Right atrium auricular region (tissue), 2 donors: ENCODE measurements at regions not wholly inside any gene's neighbourhood (a gene's known extent, or its start where the extent isn't known, plus 50 kb on each side); places are given as distances from the start of the nearest gene placed in this dataset.

ENCODE experiments used
- DNase-seq: peaks from one replicate; pipeline ENCODE4 v3.0.0-alpha.2; 2019; ENCODE audit warnings: low spot score
- H3K27ac ChIP-seq, 2 donors: fragments of 200-600 bp; sonication (generic); 1 replicate in 1 of 2; 2 replicates in 1 of 2; pipeline ENCODE4 v1.5.1; 2016 to 2019
- H3K27me3 ChIP-seq, 2 donors: fragments of 200-600 bp; sonication (generic); one replicate each; pipeline versions ENCODE4 v1.5.1 to v1.6.0; 2017 to 2019
- H3K36me3 ChIP-seq: fragments of 200-600 bp; sonication (generic); one replicate; pipeline ENCODE4 v1.5.1; 2016
- H3K4me1 ChIP-seq, 2 donors: fragments of 200-600 bp; sonication (generic); one replicate each; pipeline versions ENCODE4 v1.5.1 to v1.6.0; 2017 to 2019
- H3K4me3 ChIP-seq, 2 donors: fragments of 200-600 bp; sonication (generic); 1 replicate in 1 of 2; 2 replicates in 1 of 2; pipeline ENCODE4 v1.5.1; 2017 to 2019; ENCODE audit warnings: mild to moderate bottlenecking in 1 of 2, moderate library complexity in 1 of 2
- H3K9me3 ChIP-seq, 2 donors: fragments of 200-600 bp; sonication (generic); one replicate each; pipeline ENCODE4 v1.5.1; 2019
- TF ChIP-seq, protein P1 (sequence below), 2 donors: fragments of 200-600 bp; sonication (generic); IDR thresholded peaks; one replicate each; pipeline ENCODE4 v1.5.1; 2019; ENCODE audit warnings: antibody characterized with exemption in 2 of 2

DNA sequence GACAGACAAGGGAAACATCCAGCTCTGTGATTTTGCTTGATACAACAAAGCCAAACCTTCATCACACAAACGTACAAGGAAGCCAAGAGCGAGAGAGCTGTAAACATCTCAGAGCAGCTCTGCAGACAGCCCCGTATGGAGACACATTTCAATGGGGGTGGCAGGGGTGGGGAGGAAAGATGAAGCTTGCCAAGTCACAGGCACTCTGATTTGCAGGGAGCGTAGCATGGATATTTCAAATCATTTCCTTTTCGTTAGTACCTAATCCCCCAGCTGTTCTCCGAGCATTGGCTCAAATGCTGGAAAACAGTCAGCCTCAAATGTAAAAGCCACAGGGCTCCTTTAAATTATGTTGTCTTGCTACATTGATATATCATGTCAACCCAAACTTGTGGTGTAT lies 458.9 kb upstream of the CADM1 start:
- DNase-seq = no peak
- peak overlapping the region in 1 of 2 donors; percentile 9 for H3K4me3 ChIP-seq
- peaks cover 0 to 29% of the 10 kb centered on the region in 2 donors for H3K4me1 ChIP-seq
- H3K36me3 ChIP-seq = no peaks in the 10 kb centered on the region
- TF ChIP-seq, protein P1, sequence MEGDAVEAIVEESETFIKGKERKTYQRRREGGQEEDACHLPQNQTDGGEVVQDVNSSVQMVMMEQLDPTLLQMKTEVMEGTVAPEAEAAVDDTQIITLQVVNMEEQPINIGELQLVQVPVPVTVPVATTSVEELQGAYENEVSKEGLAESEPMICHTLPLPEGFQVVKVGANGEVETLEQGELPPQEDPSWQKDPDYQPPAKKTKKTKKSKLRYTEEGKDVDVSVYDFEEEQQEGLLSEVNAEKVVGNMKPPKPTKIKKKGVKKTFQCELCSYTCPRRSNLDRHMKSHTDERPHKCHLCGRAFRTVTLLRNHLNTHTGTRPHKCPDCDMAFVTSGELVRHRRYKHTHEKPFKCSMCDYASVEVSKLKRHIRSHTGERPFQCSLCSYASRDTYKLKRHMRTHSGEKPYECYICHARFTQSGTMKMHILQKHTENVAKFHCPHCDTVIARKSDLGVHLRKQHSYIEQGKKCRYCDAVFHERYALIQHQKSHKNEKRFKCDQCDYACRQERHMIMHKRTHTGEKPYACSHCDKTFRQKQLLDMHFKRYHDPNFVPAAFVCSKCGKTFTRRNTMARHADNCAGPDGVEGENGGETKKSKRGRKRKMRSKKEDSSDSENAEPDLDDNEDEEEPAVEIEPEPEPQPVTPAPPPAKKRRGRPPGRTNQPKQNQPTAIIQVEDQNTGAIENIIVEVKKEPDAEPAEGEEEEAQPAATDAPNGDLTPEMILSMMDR (IDR thresholded peaks at IDR 0.05) = no peak
- H3K9me3 ChIP-seq = no peaks in the 10 kb centered on the region
- H3K27me3 ChIP-seq = no peaks in the 10 kb centered on the region
- peak overlapping the region; percentile 29 to 42 for H3K27ac ChIP-seq

GRCh38 chr11:115961159-115962003 lies 457.2 kb upstream of the CADM1 start:
- TF ChIP-seq, protein P1 (IDR thresholded peaks at IDR 0.05) = no peak
- DNase-seq = no peak
- Histone ChIP-seq H3K9me3 (no peaks in the 10 kb centered on the region), H3K36me3 (no peaks in the 10 kb centered on the region), H3K27me3 (no peaks in the 10 kb centered on the region), H3K4me3 (no peak overlapping the region), H3K27ac (no peak overlapping the region), H3K4me1 (peaks cover 0 to 29% of the 10 kb centered on the region in 2 donors)

- H3K4me1 ChIP-seq = peaks cover 0 to 21% of the 10 kb centered on the region in 2 donors
- TF ChIP-seq, protein P1 (IDR thresholded peaks at IDR 0.05) = no peak
- H3K36me3 ChIP-seq = no peaks in the 10 kb centered on the region
- no peak overlapping the region for H3K4me3 ChIP-seq
- H3K9me3 ChIP-seq = no peaks in the 10 kb centered on the region
- no peaks in the 10 kb centered on the region for H3K27me3 ChIP-seq
- no peak for DNase-seq
- H3K27ac ChIP-seq = no peak overlapping the region
Measured at GRCh38 chr11:115959081-115959486, 454.9 kb upstream of the CADM1 start.

- H3K9me3 ChIP-seq = no peaks in the 10 kb centered on the region
- DNase-seq = no peak
- H3K27ac ChIP-seq = no peak overlapping the region
- no peak overlapping the region for H3K4me3 ChIP-seq
- TF ChIP-seq, protein P1 (IDR thresholded peaks at IDR 0.05) = no peak
- H3K27me3 ChIP-seq = no peaks in the 10 kb centered on the region
- H3K4me1 ChIP-seq = peaks cover 0 to 15% of the 10 kb centered on the region in 2 donors
- no peaks in the 10 kb centered on the region for H3K36me3 ChIP-seq
Measured at GRCh38 chr11:115958089-115959000, 454.1 kb upstream of the CADM1 start.

- Histone ChIP-seq H3K9me3 (peaks cover 0 to 12% of the 10 kb centered on the region in 2 donors), H3K4me1 (peaks cover 0 to 1% of the 10 kb centered on the region in 2 donors), H3K27ac (no peak overlapping the region), H3K4me3 (no peak overlapping the region), H3K27me3 (no peaks in the 10 kb centered on the region), H3K36me3 (no peaks in the 10 kb centered on the region)
- TF ChIP-seq, protein P1 (IDR thresholded peaks at IDR 0.05) = no peak
- DNase-seq = no peak
Measured at GRCh38 chr11:115955803-115956202, 451.6 kb upstream of the CADM1 start.
